HEK293 (cell line): ENCODE measurements at regions not wholly inside any gene's neighbourhood (a gene's known extent, or its start where the extent isn't known, plus 50 kb on each side); places are given as distances from the start of the nearest gene placed in this dataset.

ENCODE experiments used
- CTCF ChIA-PET: fragments of 350-600 bp; formaldehyde crosslinking; extraction: SDS; loops from one replicate; lab custom pipeline; 2021; ENCODE audit warnings: antibody characterized with exemption; lab: Yijun Ruan, JAX
- POLR2A ChIA-PET: fragments of 300-600 bp; formaldehyde crosslinking; extraction: SDS; loops from one replicate; lab custom pipeline; 2020; ENCODE audit warnings: antibody characterized with exemption, inconsistent platforms; lab: Yijun Ruan, JAX
- H3K27ac ChIP-seq: fragments of 200-500 bp; sonication (Bioruptor generic); 2 replicates; pipeline ENCODE4 v1.5.1; 2014; ENCODE audit warnings: low read depth, low read length, control low read depth, inconsistent platforms; ENCODE audit errors: extremely low read depth
- H3K36me3 ChIP-seq, 2 experiments: fragments of 200-500 bp in 1 of 2; sonication (Bioruptor generic) in 1 of 2; 1 replicate in 1 of 2; 2 replicates in 1 of 2; pipeline ENCODE4 v1.5.1; 2014 to 2017; ENCODE audit warnings: inconsistent platforms in 2 of 2, low read length in 2 of 2; ENCODE audit not compliant: control insufficient read depth in 2 of 2, insufficient read depth in 1 of 2
- H3K4me1 ChIP-seq: fragments of 200-500 bp; sonication (Bioruptor generic); 2 replicates; pipeline ENCODE4 v1.5.1; 2014; ENCODE audit warnings: mild to moderate bottlenecking, low read length, inconsistent platforms; ENCODE audit not compliant: control insufficient read depth, insufficient read depth
- H3K4me3 ChIP-seq: 2 replicates; pipeline ENCODE4 v1.5.1; 2011; ENCODE audit warnings: low read depth, mild to moderate bottlenecking, control low read depth, low read length, moderate library complexity
- H3K9me3 ChIP-seq: fragments of 200-500 bp; sonication (Bioruptor generic); 2 replicates; pipeline ENCODE4 v1.5.1; 2014; ENCODE audit warnings: low read depth, low read length, inconsistent platforms; ENCODE audit not compliant: control insufficient read depth, insufficient read depth
- BCL11A ChIP-seq: fragments of 450-650 bp; formaldehyde crosslinking; IDR thresholded peaks from 2 replicates; pipeline ENCODE4 v1.5.1; 2016; ENCODE audit warnings: low read depth, missing biosample characterization, missing genetic modification characterization
- FEZF1 ChIP-seq: fragments of 450-650 bp; formaldehyde crosslinking; IDR thresholded peaks from 2 replicates; pipeline ENCODE4 v1.5.1; 2016; ENCODE audit warnings: missing biosample characterization, missing genetic modification characterization
- GLIS1 ChIP-seq: fragments of 450-650 bp; formaldehyde crosslinking; IDR thresholded peaks from 2 replicates; pipeline ENCODE4 v1.5.1; 2016; ENCODE audit warnings: missing biosample characterization, missing genetic modification characterization
- KLF16 ChIP-seq: fragments of 450-650 bp; formaldehyde crosslinking; IDR thresholded peaks from 2 replicates; pipeline ENCODE4 v1.5.1; 2017; ENCODE audit warnings: missing biosample characterization, missing genetic modification characterization
- OSR2 ChIP-seq: fragments of 450-650 bp; formaldehyde crosslinking; IDR thresholded peaks from 2 replicates; pipeline ENCODE4 v1.5.1; 2016; ENCODE audit warnings: missing biosample characterization, missing genetic modification characterization
- OVOL3 ChIP-seq: fragments of 450-650 bp; formaldehyde crosslinking; IDR thresholded peaks from 2 replicates; pipeline ENCODE4 v1.5.1; 2016; ENCODE audit warnings: missing biosample characterization, missing genetic modification characterization
- REPIN1 ChIP-seq: fragments of 450-650 bp; formaldehyde crosslinking; IDR thresholded peaks from 2 replicates; pipeline ENCODE4 v1.5.1; 2017; ENCODE audit warnings: missing biosample characterization, missing genetic modification characterization, low read depth
- SCRT2 ChIP-seq: fragments of 450-650 bp; formaldehyde crosslinking; IDR thresholded peaks from 2 replicates; pipeline ENCODE4 v1.5.1; 2016; ENCODE audit warnings: missing biosample characterization, missing genetic modification characterization
- SP7 ChIP-seq: fragments of 450-650 bp; formaldehyde crosslinking; IDR thresholded peaks from 2 replicates; pipeline ENCODE4 v1.5.1; 2016; ENCODE audit warnings: missing biosample characterization, missing genetic modification characterization
- ZBTB1 ChIP-seq: fragments of 450-650 bp; formaldehyde crosslinking; IDR thresholded peaks from 2 replicates; pipeline ENCODE4 v1.5.1; 2016; ENCODE audit warnings: missing biosample characterization, missing genetic modification characterization
- ZIC2 ChIP-seq: fragments of 450-650 bp; formaldehyde crosslinking; IDR thresholded peaks from 2 replicates; pipeline ENCODE4 v1.5.1; 2016; ENCODE audit warnings: missing biosample characterization, missing genetic modification characterization
- ZNF10 ChIP-seq: fragments of 450-650 bp; formaldehyde crosslinking; IDR thresholded peaks from 2 replicates; pipeline ENCODE4 v1.5.1; 2017; ENCODE audit warnings: missing biosample characterization, missing genetic modification characterization
- ZNF121 ChIP-seq: fragments of 450-650 bp; formaldehyde crosslinking; IDR thresholded peaks from 2 replicates; pipeline ENCODE4 v1.5.1; 2016; ENCODE audit warnings: missing biosample characterization, missing genetic modification characterization
- ZNF138 ChIP-seq: fragments of 450-650 bp; formaldehyde crosslinking; IDR thresholded peaks from 2 replicates; pipeline ENCODE4 v1.5.1; 2016; ENCODE audit warnings: missing biosample characterization, missing genetic modification characterization, borderline replicate concordance
- ZNF140 ChIP-seq: fragments of 450-650 bp; formaldehyde crosslinking; IDR thresholded peaks from 2 replicates; pipeline ENCODE4 v1.5.1; 2016; ENCODE audit warnings: missing biosample characterization, missing genetic modification characterization
- ZNF16 ChIP-seq: fragments of 450-650 bp; formaldehyde crosslinking; IDR thresholded peaks from 2 replicates; pipeline ENCODE4 v1.5.1; 2016; ENCODE audit warnings: low read depth, missing biosample characterization, missing genetic modification characterization
- ZNF266 ChIP-seq: fragments of 450-650 bp; formaldehyde crosslinking; IDR thresholded peaks from 2 replicates; pipeline ENCODE4 v1.5.1; 2016; ENCODE audit warnings: missing biosample characterization, missing genetic modification characterization, low read depth
- ZNF366 ChIP-seq: fragments of 450-650 bp; formaldehyde crosslinking; conservative IDR thresholded peaks from 2 replicates; pipeline ENCODE4 v1.5.1; 2016; ENCODE audit warnings: missing biosample characterization, missing genetic modification characterization
- ZNF426 ChIP-seq: fragments of 450-650 bp; formaldehyde crosslinking; IDR thresholded peaks from 2 replicates; pipeline ENCODE4 v1.5.1; 2017; ENCODE audit warnings: missing biosample characterization, missing genetic modification characterization, mild to moderate bottlenecking, inconsistent platforms, moderate library complexity
- ZNF473 ChIP-seq: fragments of 450-650 bp; formaldehyde crosslinking; IDR thresholded peaks from 2 replicates; pipeline ENCODE4 v1.5.1; 2017; ENCODE audit warnings: missing biosample characterization, missing genetic modification characterization
- ZNF530 ChIP-seq: fragments of 450-650 bp; formaldehyde crosslinking; IDR thresholded peaks from 2 replicates; pipeline ENCODE4 v1.5.1; 2016; ENCODE audit warnings: low read depth, missing biosample characterization, missing genetic modification characterization
- ZNF658 ChIP-seq: fragments of 450-650 bp; formaldehyde crosslinking; IDR thresholded peaks from 2 replicates; pipeline ENCODE4; 2016; ENCODE audit warnings: missing biosample characterization, missing genetic modification characterization
- ZNF660 ChIP-seq: fragments of 450-650 bp; IDR thresholded peaks from 2 replicates; pipeline ENCODE4 v1.5.1; 2018; ENCODE audit warnings: missing biosample characterization, mild to moderate bottlenecking, missing genetic modification characterization
- ZNF791 ChIP-seq: fragments of 450-650 bp; formaldehyde crosslinking; IDR thresholded peaks from 2 replicates; pipeline ENCODE4 v1.5.1; 2016; ENCODE audit warnings: missing biosample characterization, missing genetic modification characterization
- ZNF843 ChIP-seq: fragments of 450-650 bp; formaldehyde crosslinking; IDR thresholded peaks from 2 replicates; pipeline ENCODE4 v1.5.1; 2016; ENCODE audit warnings: missing biosample characterization, missing genetic modification characterization
- TF ChIP-seq, protein P1 (sequence below): fragments of 450-650 bp; formaldehyde crosslinking; conservative IDR thresholded peaks from 2 replicates; pipeline ENCODE4 v1.5.1; 2016; ENCODE audit warnings: low read depth, missing biosample characterization, missing genetic modification characterization
- TF ChIP-seq, protein P2 (sequence below): fragments of 450-650 bp; formaldehyde crosslinking; IDR thresholded peaks from 2 replicates; pipeline ENCODE4 v1.5.1; 2016; ENCODE audit warnings: missing biosample characterization, missing genetic modification characterization
- TF ChIP-seq, protein P3 (sequence below): fragments of 450-650 bp; formaldehyde crosslinking; IDR thresholded peaks from 2 replicates; pipeline ENCODE4 v1.5.1; 2017; ENCODE audit warnings: missing biosample characterization, missing genetic modification characterization

GRCh38 chr5:115363879-115364278, 67.4 kb upstream of the CCDC112 start:
- Histone ChIP-seq H3K4me1 (peaks cover 7% of the 10 kb centered on the region), H3K36me3 (no peaks in the 10 kb centered on the region), H3K27ac (no peak overlapping the region)
- CTCF ChIA-PET, result no interaction called here
- TF ChIP-seq ZNF121 (tag by site-specific recombination), result no peak
- TF ChIP-seq, all 188 proteins: peak for 0
- Histone ChIP-seq H3K9me3 (no peaks in the 10 kb centered on the region), H3K4me3 (no peak overlapping the region)
- POLR2A ChIA-PET, result no interaction called here

DNA sequence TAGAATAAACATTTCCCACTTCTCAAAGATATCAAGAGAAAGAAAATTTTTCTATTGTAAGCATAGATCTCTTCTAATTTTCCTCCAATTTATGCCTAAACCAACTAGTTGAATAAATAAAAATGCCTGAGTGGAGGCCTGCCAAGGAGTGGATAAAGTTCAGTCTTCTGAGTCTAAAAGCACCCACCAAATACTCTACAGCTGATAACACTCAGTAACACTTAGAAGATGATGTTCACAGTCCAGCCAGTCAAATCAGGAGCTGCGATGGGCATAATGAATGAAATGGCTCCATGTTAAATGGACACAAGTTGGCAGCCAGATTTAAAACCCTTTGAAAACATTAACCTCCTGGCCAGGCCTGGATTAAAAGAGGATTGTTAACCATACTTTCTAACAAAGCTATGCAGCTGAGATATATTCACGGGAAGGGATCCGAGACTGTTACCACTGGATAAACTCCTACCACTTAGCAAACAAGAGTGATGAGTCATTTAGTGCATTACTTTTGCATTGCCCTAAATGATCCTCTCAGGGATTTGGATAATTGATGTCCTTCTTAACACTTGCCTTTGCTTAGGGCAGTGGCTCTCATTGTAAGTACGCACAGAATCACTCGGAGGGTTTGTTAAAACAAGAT, 63.7 kb upstream of the CCDC112 start:
- H3K4me3 ChIP-seq, result no peak overlapping the region
- no peaks in the 10 kb centered on the region for H3K9me3 ChIP-seq
- peaks cover 7% of the 10 kb centered on the region for H3K4me1 ChIP-seq
- POLR2A ChIA-PET, result no interaction called here
- no peak overlapping the region for H3K27ac ChIP-seq
- CTCF ChIA-PET, result no interaction called here
- H3K36me3 ChIP-seq, result no peaks in the 10 kb centered on the region
- TF ChIP-seq OSR2 (tag by site-specific recombination) (peak; percentile 35; the same call in 1 of the 2 replicates), KLF16 (tag by site-specific recombination) (no peak), ZNF140 (tag by site-specific recombination) (no peak), GLIS1 (tag by site-specific recombination) (no peak), ZNF16 (tag by site-specific recombination) (no peak), SP7 (tag by site-specific recombination) (peak; percentile 68), SCRT2 (no peak), ZNF366 (0 out of 2 replicates have a peak, but pooled peaks have one; percentile 13), ZNF658 (tag by site-specific recombination) (no peak), ZNF426 (tag by site-specific recombination) (no peak), FEZF1 (tag by site-specific recombination) (no peak), ZNF660 (tag by site-specific recombination) (0 out of 2 replicates have a peak, but pooled peaks have one; percentile 51), ZNF266 (no peak), ZNF10 (no peak), ZNF473 (no peak), BCL11A (tag by site-specific recombination) (no peak), ZNF530 (tag by site-specific recombination) (no peak), ZNF791 (tag by site-specific recombination) (no peak), ZIC2 (tag by site-specific recombination) (no peak), ZNF843 (tag by site-specific recombination) (no peak), REPIN1 (no peak), OVOL3 (no peak), ZBTB1 (tag by site-specific recombination) (no peak), ZNF138 (tag by site-specific recombination) (no peak)
- TF ChIP-seq, protein P1, sequence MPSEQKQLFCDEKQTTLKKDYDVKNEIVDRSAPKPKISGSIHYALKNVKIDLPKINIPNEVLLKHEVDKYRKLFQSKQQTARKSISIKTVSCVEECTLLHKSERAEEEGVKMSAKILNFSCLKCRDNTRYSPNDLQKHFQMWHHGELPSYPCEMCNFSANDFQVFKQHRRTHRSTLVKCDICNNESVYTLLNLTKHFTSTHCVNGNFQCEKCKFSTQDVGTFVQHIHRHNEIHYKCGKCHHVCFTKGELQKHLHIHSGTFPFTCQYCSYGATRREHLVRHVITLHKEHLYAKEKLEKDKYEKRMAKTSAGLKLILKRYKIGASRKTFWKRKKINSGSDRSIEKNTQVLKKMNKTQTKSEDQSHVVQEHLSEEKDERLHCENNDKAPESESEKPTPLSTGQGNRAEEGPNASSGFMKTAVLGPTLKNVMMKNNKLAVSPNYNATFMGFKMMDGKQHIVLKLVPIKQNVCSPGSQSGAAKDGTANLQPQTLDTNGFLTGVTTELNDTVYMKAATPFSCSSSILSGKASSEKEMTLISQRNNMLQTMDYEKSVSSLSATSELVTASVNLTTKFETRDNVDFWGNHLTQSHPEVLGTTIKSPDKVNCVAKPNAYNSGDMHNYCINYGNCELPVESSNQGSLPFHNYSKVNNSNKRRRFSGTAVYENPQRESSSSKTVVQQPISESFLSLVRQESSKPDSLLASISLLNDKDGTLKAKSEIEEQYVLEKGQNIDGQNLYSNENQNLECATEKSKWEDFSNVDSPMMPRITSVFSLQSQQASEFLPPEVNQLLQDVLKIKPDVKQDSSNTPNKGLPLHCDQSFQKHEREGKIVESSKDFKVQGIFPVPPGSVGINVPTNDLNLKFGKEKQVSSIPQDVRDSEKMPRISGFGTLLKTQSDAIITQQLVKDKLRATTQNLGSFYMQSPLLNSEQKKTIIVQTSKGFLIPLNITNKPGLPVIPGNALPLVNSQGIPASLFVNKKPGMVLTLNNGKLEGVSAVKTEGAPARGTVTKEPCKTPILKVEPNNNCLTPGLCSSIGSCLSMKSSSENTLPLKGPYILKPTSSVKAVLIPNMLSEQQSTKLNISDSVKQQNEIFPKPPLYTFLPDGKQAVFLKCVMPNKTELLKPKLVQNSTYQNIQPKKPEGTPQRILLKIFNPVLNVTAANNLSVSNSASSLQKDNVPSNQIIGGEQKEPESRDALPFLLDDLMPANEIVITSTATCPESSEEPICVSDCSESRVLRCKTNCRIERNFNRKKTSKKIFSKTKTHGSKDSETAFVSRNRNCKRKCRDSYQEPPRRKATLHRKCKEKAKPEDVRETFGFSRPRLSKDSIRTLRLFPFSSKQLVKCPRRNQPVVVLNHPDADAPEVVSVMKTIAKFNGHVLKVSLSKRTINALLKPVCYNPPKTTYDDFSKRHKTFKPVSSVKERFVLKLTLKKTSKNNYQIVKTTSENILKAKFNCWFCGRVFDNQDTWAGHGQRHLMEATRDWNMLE, result no peak
- TF ChIP-seq, protein P2, sequence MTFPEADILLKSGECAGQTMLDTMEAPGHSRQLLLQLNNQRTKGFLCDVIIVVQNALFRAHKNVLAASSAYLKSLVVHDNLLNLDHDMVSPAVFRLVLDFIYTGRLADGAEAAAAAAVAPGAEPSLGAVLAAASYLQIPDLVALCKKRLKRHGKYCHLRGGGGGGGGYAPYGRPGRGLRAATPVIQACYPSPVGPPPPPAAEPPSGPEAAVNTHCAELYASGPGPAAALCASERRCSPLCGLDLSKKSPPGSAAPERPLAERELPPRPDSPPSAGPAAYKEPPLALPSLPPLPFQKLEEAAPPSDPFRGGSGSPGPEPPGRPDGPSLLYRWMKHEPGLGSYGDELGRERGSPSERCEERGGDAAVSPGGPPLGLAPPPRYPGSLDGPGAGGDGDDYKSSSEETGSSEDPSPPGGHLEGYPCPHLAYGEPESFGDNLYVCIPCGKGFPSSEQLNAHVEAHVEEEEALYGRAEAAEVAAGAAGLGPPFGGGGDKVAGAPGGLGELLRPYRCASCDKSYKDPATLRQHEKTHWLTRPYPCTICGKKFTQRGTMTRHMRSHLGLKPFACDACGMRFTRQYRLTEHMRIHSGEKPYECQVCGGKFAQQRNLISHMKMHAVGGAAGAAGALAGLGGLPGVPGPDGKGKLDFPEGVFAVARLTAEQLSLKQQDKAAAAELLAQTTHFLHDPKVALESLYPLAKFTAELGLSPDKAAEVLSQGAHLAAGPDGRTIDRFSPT (tag by site-specific recombination), result 0 out of 2 replicates have a peak, but pooled peaks have one; percentile 48
- TF ChIP-seq, protein P3, sequence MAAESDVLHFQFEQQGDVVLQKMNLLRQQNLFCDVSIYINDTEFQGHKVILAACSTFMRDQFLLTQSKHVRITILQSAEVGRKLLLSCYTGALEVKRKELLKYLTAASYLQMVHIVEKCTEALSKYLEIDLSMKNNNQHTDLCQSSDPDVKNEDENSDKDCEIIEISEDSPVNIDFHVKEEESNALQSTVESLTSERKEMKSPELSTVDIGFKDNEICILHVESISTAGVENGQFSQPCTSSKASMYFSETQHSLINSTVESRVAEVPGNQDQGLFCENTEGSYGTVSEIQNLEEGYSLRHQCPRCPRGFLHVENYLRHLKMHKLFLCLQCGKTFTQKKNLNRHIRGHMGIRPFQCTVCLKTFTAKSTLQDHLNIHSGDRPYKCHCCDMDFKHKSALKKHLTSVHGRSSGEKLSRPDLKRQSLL, result no peak
